ENCODE measurements at regions not wholly inside any gene's neighbourhood (a gene's known extent, or its start where the extent isn't known, plus 50 kb on each side); places are given as distances from the start of the nearest gene placed in this dataset.

DNA sequence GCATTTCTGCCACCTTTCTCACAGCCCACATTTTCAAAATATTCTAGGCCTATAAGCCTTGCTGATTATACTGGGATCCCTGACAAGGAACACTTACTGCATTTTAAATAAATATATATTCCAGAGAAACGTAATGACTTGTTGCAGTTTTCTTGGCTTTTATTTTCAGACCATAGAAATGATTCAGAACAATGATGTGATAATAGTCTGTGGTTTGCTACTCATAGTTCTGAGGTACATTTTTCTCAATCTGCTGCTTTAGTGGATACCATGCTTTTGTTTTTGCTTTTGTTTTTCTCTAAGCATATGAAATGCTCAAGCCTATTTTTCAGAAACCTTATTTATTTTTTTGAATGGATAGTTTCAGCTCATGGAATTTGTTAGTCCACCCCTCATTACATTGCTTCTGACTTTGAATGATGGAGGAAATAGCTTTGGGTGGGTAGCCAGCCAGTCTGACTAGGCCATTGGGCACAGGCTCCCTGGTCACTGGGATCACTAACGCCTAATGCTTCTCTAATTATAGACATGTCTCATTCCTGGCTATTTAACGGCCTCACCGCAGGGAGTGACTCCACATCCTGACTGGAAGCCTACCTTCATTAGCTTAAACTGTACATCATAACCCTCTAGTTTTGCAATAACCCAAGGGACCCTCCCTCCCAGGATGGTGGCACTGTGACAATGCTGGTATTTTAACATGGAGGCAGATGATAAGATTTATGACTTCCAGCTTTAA, 66.1 kb downstream of the MBL2 start:
- TF ChIP-seq GATA2 (IDR thresholded peaks at IDR 0.05; ENCODE audit: low read depth, low read length), result no peak
- no peak for TF ChIP-seq GATA3 (IDR thresholded peaks at IDR 0.05; ENCODE audit: low read depth, low read length)
